COR-L47 (cell line): ENCODE measurements at regions not wholly inside any gene's neighbourhood (a gene's known extent, or its start where the extent isn't known, plus 50 kb on each side); places are given as distances from the start of the nearest gene placed in this dataset.

Experiments used
- DNase-seq: peaks from one replicate; lab custom pipeline; 2025; lab: John Stamatoyannopoulos, UW

GRCh38 chr15:99440551-99441443 is 125.0 kb upstream of the MEF2A start:
- DNase-seq = peak; percentile 26

GRCh38 chr15:99441444-99441800 is 124.4 kb upstream of the MEF2A start:
- no peak for DNase-seq

- no peak for DNase-seq
These were observed 123.9 kb upstream of the MEF2A start for GRCh38 chr15:99441871-99442251.

- no peak for DNase-seq
These were observed 123.4 kb upstream of the MEF2A start for GRCh38 chr15:99442252-99442897.

GRCh38 chr15:99443056-99443756 is 122.6 kb upstream of the MEF2A start:
- no peak for DNase-seq

GRCh38 chr15:99443768-99444446 is 121.9 kb upstream of the MEF2A start:
- DNase-seq = no peak

- DNase-seq = no peak
These were observed 120.4 kb upstream of the MEF2A start for GRCh38 chr15:99445272-99445850.

GRCh38 chr15:99446565-99447496 is 119.0 kb upstream of the MEF2A start:
- peak; percentile 72 for DNase-seq

- DNase-seq = peak; percentile 42
These were observed 118.0 kb upstream of the MEF2A start for GRCh38 chr15:99447497-99448371.

- no peak for DNase-seq
These were observed 116.3 kb upstream of the MEF2A start for GRCh38 chr15:99449514-99449913.

- DNase-seq = peak; percentile 71
These were observed 114.9 kb upstream of the MEF2A start for GRCh38 chr15:99450896-99451358.

GRCh38 chr15:99451484-99451883 is 114.3 kb upstream of the MEF2A start:
- DNase-seq = no peak

- no peak for DNase-seq
These were observed 113.8 kb upstream of the MEF2A start for GRCh38 chr15:99452010-99452409.

GRCh38 chr15:99452728-99453636 is 112.8 kb upstream of the MEF2A start:
- DNase-seq = peak; percentile 69

- no peak for DNase-seq
These were observed 112.2 kb upstream of the MEF2A start for GRCh38 chr15:99453637-99454030.

GRCh38 chr15:99454107-99454809 is 111.5 kb upstream of the MEF2A start:
- no peak for DNase-seq

GRCh38 chr15:99454941-99455788 is 110.6 kb upstream of the MEF2A start:
- no peak for DNase-seq
